GM12878 (cell line): ENCODE measurements at regions not wholly inside any gene's neighbourhood (a gene's known extent, or its start where the extent isn't known, plus 50 kb on each side); places are given as distances from the start of the nearest gene placed in this dataset.

ENCODE experiments used
- ATAC-seq: fragments of 200-7000 bp; cut with Tn5 transposase; 3 replicates; pipeline ENCODE4 v1.9.1; 2020; ENCODE audit warnings: mild to moderate bottlenecking, moderate library complexity
- BruUV-seq: library from RNA; stranded (reverse); fragments of 400-500 nt; replicated peaks from 2 replicates; lab custom pipeline; 2021; lab: Mats Ljungman, UMichigan
- CTCF ChIA-PET: fragments of 300-600 bp; sonication (Branson Sonifier 250); formaldehyde crosslinking; extraction: SDS; loops from one replicate; lab custom pipeline; 2021; ENCODE audit warnings: inconsistent platforms; lab: Yijun Ruan, JAX
- POLR2A ChIA-PET: fragments of 350-600 bp; formaldehyde crosslinking; extraction: SDS; loops from one replicate; lab custom pipeline; 2021; ENCODE audit warnings: inconsistent platforms; lab: Charles Lee
- RAD21 ChIA-PET: fragments of 300-600 bp; sonication (Branson Sonifier 250); formaldehyde crosslinking; loops from one replicate; lab custom pipeline; 2023; ENCODE audit warnings: antibody characterized with exemption; ENCODE audit not compliant: unreplicated experiment; lab: Charles Lee
- SMC1A ChIA-PET: fragments of 300-600 bp; sonication (Branson Sonifier 250); formaldehyde crosslinking; loops from one replicate; lab custom pipeline; 2023; ENCODE audit not compliant: unreplicated experiment, uncharacterized antibody; lab: Charles Lee
- DNase-seq: peaks from one replicate; pipeline ENCODE4 v3.0.0-alpha.2; 2011; ENCODE audit warnings: low read depth, low spot score
- FAIRE-seq: peaks from 3 replicates; lab custom pipeline; 2011; peaks lifted over from hg19 to GRCh38; lab: Jason Lieb, UNC
- H2AFZ ChIP-seq: 2 replicates; pipeline ENCODE4 v1.6.0; 2011; ENCODE audit warnings: low read depth, low read length, control low read depth; ENCODE audit not compliant: control insufficient read depth
- H3K27ac ChIP-seq: 2 replicates; pipeline ENCODE4 v1.5.1; 2011; ENCODE audit warnings: control low read depth; ENCODE audit not compliant: control insufficient read depth, insufficient read depth
- H3K27me3 ChIP-seq, 2 experiments: replicated peaks in 1 of 2; 2 replicates each; pipeline versions ENCODE4 v1.6.0 to v1.6.1; 2011; ENCODE audit warnings: low read length in 1 of 2; ENCODE audit not compliant: control insufficient read depth in 2 of 2, insufficient read depth in 2 of 2
- H3K36me3 ChIP-seq, 2 experiments: 2 replicates each; pipeline ENCODE4 v1.5.1; 2011; ENCODE audit warnings: low read length in 1 of 2; ENCODE audit not compliant: control insufficient read depth in 2 of 2, insufficient read depth in 2 of 2
- H3K4me1 ChIP-seq: 2 replicates; pipeline ENCODE4 v1.6.1; 2011; ENCODE audit warnings: mild to moderate bottlenecking, low read length, moderate library complexity, mixed read lengths; ENCODE audit not compliant: control insufficient read depth, insufficient read depth
- H3K4me2 ChIP-seq: 2 replicates; pipeline ENCODE4 v1.6.0; 2011; ENCODE audit warnings: control low read depth; ENCODE audit not compliant: control insufficient read depth, insufficient read depth
- H3K4me3 ChIP-seq: fragments of 200-600 bp; sonication (generic); 2 replicates; pipeline ENCODE4 v1.5.1; 2016
- H3K79me2 ChIP-seq: 2 replicates; pipeline ENCODE4 v1.6.0; 2011; ENCODE audit warnings: low read length; ENCODE audit not compliant: control insufficient read depth, insufficient read depth
- H3K9ac ChIP-seq: 2 replicates; pipeline ENCODE4 v1.8.0; 2011; ENCODE audit warnings: low read length, control low read depth, mixed read lengths; ENCODE audit not compliant: control insufficient read depth, insufficient read depth
- H3K9me3 ChIP-seq: replicated peaks from 3 replicates; pipeline ENCODE4 v1.5.1; 2011; ENCODE audit warnings: mild to moderate bottlenecking, low read length; ENCODE audit not compliant: control insufficient read depth, insufficient read depth
- H4K20me1 ChIP-seq: 2 replicates; pipeline ENCODE4 v1.6.0; 2011; ENCODE audit not compliant: control insufficient read depth, insufficient read depth
- CBX3 ChIP-seq: fragments of 200-600 bp; sonication (generic); IDR thresholded peaks from 2 replicates; pipeline ENCODE4 v1.6.1; 2016; ENCODE audit warnings: low read depth, borderline replicate concordance
- KLF5 ChIP-seq: fragments of 450-650 bp; IDR thresholded peaks from 2 replicates; pipeline ENCODE4 v1.6.1; 2014; ENCODE audit warnings: mild to moderate bottlenecking; ENCODE audit not compliant: partially characterized antibody
- PAX8 ChIP-seq: fragments of 450-650 bp; IDR thresholded peaks from 2 replicates; pipeline ENCODE4 v1.6.1; 2017; ENCODE audit warnings: mild to moderate bottlenecking, moderate library complexity
- SUZ12 ChIP-seq: fragments of 200-600 bp; sonication (generic); IDR thresholded peaks from one replicate; pipeline ENCODE4 v1.6.1; 2018; ENCODE audit warnings: antibody characterized with exemption, mild to moderate bottlenecking; ENCODE audit not compliant: unreplicated experiment
- ZNF384 ChIP-seq: IDR thresholded peaks from 2 replicates; pipeline ENCODE4 v1.6.1; 2012; ENCODE audit warnings: low read depth, mild to moderate bottlenecking, low read length, improper control_type of control experiment, borderline replicate concordance
- WGBS: methylation state at CpG from one replicate; pipeline ENCODE4 v1.1.6; 2016; ENCODE audit warnings: low lambda C conversion rate; ENCODE audit not compliant: insufficient replicate concordance, insufficient coverage; ENCODE audit errors: missing lambda C conversion rate; 5-methylcytosine and 5-hydroxymethylcytosine counted together
- in situ Hi-C: fragments of 300-500 bp; cut with MboI; formaldehyde crosslinking; loops from 9 replicates; pipeline ENCODE4 v1.14.3; 2018; ENCODE audit warnings: mixed read lengths
- intact Hi-C: fragments of 100-400 bp; cut with micrococcal nuclease; formaldehyde crosslinking; loops from one replicate; pipeline ENCODE4 v1.14.2; 2022; ENCODE audit not compliant: unreplicated experiment
- TF ChIP-seq, protein P1 (sequence below): fragments of 450-650 bp; IDR thresholded peaks from 2 replicates; pipeline ENCODE4 v1.6.1; 2018; ENCODE audit warnings: mild to moderate bottlenecking, low read depth, moderate library complexity; ENCODE audit not compliant: partially characterized antibody

DNA sequence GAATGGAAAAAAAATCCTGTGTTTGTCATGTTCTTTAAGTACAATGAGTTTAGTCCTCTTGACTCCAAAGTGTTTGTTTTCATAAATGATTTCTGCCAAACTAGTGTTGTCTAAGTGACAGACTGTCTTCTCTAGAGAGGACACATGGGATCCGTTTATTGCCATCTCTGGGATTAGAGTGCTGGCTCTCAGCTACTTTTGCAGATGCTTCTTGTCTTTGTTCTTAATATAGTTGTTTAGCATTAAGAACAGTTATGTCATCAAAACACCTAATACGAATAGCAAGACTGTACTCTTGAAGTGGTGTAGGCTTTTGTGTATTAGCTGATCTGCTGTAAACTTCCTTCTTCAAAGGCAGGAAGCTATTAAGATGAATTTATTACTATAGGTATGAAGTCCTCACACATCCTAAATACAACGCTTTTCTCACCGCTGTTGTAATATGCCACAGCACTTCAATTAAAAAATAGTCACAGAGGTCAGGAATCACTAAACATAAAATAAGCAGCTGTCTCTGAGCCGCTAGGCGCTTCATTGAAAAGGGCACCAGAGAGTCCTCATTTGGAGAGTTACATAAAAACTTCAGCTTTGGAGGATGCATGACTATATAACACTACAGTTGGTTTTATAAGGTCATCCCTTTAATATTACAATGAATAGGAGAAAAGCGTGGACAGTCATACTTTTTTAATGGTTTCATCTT is 128.3 kb upstream of the ZNF385D start (continued):
- TF ChIP-seq, protein P1, sequence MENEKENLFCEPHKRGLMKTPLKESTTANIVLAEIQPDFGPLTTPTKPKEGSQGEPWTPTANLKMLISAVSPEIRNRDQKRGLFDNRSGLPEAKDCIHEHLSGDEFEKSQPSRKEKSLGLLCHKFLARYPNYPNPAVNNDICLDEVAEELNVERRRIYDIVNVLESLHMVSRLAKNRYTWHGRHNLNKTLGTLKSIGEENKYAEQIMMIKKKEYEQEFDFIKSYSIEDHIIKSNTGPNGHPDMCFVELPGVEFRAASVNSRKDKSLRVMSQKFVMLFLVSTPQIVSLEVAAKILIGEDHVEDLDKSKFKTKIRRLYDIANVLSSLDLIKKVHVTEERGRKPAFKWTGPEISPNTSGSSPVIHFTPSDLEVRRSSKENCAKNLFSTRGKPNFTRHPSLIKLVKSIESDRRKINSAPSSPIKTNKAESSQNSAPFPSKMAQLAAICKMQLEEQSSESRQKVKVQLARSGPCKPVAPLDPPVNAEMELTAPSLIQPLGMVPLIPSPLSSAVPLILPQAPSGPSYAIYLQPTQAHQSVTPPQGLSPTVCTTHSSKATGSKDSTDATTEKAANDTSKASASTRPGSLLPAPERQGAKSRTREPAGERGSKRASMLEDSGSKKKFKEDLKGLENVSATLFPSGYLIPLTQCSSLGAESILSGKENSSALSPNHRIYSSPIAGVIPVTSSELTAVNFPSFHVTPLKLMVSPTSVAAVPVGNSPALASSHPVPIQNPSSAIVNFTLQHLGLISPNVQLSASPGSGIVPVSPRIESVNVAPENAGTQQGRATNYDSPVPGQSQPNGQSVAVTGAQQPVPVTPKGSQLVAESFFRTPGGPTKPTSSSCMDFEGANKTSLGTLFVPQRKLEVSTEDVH, result no peak
- TF ChIP-seq PAX8 (no peak), KLF5 (no peak), SUZ12 (no peak)

DNA sequence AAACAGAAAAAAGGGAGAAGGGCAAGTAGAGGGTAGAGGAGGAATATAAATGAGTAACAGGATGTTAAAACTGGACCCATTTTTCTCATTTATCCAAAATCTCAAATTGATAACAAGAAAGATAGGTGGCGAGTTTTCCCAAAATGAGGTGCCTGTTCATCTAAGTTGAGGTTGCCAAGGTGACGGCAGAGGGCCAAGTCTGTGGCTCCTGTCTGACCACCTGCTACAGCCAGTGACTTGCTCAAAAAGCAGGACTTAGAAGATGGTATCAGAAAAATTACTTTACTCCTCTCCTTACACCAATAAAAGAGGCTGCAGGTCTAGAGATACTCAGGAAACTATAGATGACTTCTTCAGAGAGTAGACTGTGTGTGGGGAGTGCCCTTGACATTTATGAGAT is 137.6 kb upstream of the ZNF385D start:
- no peak for ATAC-seq
- H3K27ac ChIP-seq, result no peak overlapping the region
- H3K4me2 ChIP-seq, result no peak overlapping the region
- 21% methylated on average over 2 of the region's 2 CpGs for WGBS
- no peak overlapping the region for H3K4me3 ChIP-seq
- H3K4me1 ChIP-seq, result no peaks in the 10 kb centered on the region
- BruUV-seq, result no TSS peak
- ChIA-PET POLR2A (no interaction called here), RAD21 (no interaction called here), SMC1A (no interaction called here), CTCF (no interaction called here)
- TF ChIP-seq ZNF384, result no peak
- no peak for TF ChIP-seq CBX3
- H3K9me3 ChIP-seq, result no peaks in the 10 kb centered on the region
- H3K79me2 ChIP-seq, result no peaks in the 10 kb centered on the region
- H2AFZ ChIP-seq, result no peak overlapping the region
- no peak for FAIRE-seq
- intact Hi-C loops, result no loop called here
- H4K20me1 ChIP-seq, result no peaks in the 10 kb centered on the region
- no peak overlapping the region for H3K9ac ChIP-seq
- no peak for DNase-seq
- H3K27me3 ChIP-seq, result no peaks in the 10 kb centered on the region
- no peaks in the 10 kb centered on the region for H3K36me3 ChIP-seq
- in situ Hi-C loops, result no loop called here
